C4-2B (cell line): ENCODE measurements at regions not wholly inside any gene's neighbourhood (a gene's known extent, or its start where the extent isn't known, plus 50 kb on each side); places are given as distances from the start of the nearest gene placed in this dataset.

Experiments used
- ZFX ChIP-seq: fragments of 450-650 bp; IDR thresholded peaks from 2 replicates; pipeline ENCODE4 v1.6.1; 2017
- TF ChIP-seq, protein P1 (sequence below): fragments of 450-650 bp; conservative IDR thresholded peaks from 2 replicates; pipeline ENCODE4 v1.5.1; 2017; ENCODE audit warnings: mild to moderate bottlenecking

DNA sequence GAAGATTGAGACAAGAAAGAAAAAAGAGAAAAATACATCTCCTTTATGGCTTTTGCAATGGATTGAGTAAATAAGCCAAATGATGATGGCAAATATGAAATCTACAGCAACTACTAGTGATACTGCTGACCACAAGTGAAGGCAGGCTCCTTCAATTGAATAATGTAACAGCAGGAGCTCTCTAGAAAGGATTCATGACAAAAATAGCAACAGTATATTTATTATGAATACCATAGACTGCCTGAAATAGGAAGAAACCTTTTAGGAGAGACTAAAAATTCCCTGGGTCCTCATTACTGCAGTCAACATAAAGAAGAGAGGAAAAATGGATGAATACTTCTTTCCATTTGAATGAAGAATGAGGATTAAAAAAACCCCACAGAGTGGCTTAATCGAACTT, 306.8 kb upstream of the ANXA10 start:
- TF ChIP-seq, protein P1, sequence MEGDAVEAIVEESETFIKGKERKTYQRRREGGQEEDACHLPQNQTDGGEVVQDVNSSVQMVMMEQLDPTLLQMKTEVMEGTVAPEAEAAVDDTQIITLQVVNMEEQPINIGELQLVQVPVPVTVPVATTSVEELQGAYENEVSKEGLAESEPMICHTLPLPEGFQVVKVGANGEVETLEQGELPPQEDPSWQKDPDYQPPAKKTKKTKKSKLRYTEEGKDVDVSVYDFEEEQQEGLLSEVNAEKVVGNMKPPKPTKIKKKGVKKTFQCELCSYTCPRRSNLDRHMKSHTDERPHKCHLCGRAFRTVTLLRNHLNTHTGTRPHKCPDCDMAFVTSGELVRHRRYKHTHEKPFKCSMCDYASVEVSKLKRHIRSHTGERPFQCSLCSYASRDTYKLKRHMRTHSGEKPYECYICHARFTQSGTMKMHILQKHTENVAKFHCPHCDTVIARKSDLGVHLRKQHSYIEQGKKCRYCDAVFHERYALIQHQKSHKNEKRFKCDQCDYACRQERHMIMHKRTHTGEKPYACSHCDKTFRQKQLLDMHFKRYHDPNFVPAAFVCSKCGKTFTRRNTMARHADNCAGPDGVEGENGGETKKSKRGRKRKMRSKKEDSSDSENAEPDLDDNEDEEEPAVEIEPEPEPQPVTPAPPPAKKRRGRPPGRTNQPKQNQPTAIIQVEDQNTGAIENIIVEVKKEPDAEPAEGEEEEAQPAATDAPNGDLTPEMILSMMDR: no peak
- no peak for TF ChIP-seq ZFX
